ENCODE measurements at regions not wholly inside any gene's neighbourhood (a gene's known extent, or its start where the extent isn't known, plus 50 kb on each side); places are given as distances from the start of the nearest gene placed in this dataset.

DNA sequence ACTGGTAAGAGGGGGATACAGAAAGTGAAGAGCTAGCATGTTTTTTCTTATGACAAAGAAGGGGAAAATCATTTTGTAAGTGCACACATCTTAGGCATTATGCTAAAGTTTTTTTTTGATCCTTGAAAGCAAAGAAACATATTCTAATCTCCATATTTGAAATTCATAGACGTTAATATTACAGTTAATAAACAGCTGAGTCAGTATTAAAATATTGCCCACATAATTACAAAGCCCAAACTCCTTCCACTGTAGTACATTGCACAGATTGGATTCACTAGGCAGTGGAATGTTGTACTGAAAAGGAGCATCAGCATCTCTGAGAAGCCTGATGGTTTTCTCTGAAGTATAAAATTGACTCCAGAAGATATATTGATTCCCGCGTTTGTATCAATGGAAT lies 122.6 kb downstream of the ISOC1 start:
- no peaks in the 10 kb centered on the region for H3K27me3 Mint-ChIP-seq (ENCODE audit: low read depth)
- TF ChIP-seq, protein P1, sequence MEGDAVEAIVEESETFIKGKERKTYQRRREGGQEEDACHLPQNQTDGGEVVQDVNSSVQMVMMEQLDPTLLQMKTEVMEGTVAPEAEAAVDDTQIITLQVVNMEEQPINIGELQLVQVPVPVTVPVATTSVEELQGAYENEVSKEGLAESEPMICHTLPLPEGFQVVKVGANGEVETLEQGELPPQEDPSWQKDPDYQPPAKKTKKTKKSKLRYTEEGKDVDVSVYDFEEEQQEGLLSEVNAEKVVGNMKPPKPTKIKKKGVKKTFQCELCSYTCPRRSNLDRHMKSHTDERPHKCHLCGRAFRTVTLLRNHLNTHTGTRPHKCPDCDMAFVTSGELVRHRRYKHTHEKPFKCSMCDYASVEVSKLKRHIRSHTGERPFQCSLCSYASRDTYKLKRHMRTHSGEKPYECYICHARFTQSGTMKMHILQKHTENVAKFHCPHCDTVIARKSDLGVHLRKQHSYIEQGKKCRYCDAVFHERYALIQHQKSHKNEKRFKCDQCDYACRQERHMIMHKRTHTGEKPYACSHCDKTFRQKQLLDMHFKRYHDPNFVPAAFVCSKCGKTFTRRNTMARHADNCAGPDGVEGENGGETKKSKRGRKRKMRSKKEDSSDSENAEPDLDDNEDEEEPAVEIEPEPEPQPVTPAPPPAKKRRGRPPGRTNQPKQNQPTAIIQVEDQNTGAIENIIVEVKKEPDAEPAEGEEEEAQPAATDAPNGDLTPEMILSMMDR (IDR thresholded peaks at IDR 0.05), result no peak
- no peak for DNase-seq (ENCODE audit: low spot score)
- no peaks in the 10 kb centered on the region for H3K36me3 Mint-ChIP-seq (ENCODE audit: low read depth)
- no peaks in the 10 kb centered on the region for H3K4me1 Mint-ChIP-seq (ENCODE audit: low read depth)
- H3K27ac Mint-ChIP-seq (ENCODE audit: unreplicated experiment), result no peak overlapping the region
- H3K4me3 Mint-ChIP-seq (ENCODE audit: unreplicated experiment), result no peak overlapping the region
- peaks cover 18% of the 10 kb centered on the region for H3K9me3 Mint-ChIP-seq (ENCODE audit: low read depth)

DNA sequence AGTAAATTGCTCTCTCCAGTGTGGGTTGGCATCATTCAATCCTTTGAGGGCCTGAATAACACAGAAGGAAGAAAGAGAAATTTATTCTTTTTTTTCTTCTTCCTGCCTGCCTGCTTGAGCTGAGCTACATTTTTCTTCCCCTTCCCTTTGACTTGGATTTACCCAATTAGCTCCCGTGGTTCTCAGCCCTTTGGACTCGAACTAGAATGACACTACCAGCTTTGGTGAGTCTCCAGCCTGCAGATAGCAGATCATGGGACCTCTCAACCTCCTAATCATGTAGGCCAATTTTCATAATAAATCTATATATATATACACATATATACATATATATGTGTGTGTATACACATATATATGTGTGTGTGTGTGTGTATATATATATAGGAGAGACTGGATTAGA lies 128.6 kb downstream of the ISOC1 start:
- Mint-ChIP-seq H3K36me3 (ENCODE audit: low read depth) (no peaks in the 10 kb centered on the region), H3K27ac (ENCODE audit: unreplicated experiment) (no peak overlapping the region), H3K27me3 (ENCODE audit: low read depth) (peaks cover 2% of the 10 kb centered on the region), H3K4me1 (ENCODE audit: low read depth) (no peaks in the 10 kb centered on the region), H3K9me3 (ENCODE audit: low read depth) (no peaks in the 10 kb centered on the region), H3K4me3 (ENCODE audit: unreplicated experiment) (no peak overlapping the region)
- no peak for DNase-seq (ENCODE audit: low spot score)
- TF ChIP-seq, protein P1 (IDR thresholded peaks at IDR 0.05), result no peak

DNA sequence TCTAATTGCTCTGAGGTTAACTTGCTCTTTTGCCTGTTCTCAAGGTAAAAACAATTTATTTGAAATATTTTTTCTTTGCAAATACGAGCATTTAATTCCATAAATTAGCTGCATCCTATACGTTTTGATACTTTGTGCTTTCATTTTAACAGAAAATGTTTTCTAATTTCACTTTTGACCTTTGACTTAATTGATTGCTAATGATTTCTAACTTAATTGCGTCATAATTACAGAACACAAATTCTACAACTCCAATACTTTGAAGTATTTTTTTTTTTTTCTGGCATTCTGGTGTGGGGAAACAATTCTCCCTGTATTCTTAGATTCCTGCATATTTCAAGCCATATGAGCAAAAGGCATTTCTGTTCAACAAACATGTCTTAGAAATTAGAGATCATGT lies 134.0 kb downstream of the ISOC1 start:
- TF ChIP-seq, protein P1 (IDR thresholded peaks at IDR 0.05), result no peak
- H3K9me3 Mint-ChIP-seq (ENCODE audit: low read depth), result no peaks in the 10 kb centered on the region
- no peak overlapping the region for H3K27ac Mint-ChIP-seq (ENCODE audit: unreplicated experiment)
- H3K4me3 Mint-ChIP-seq (ENCODE audit: unreplicated experiment), result no peak overlapping the region
- no peak for DNase-seq (ENCODE audit: low spot score)
- no peaks in the 10 kb centered on the region for H3K36me3 Mint-ChIP-seq (ENCODE audit: low read depth)
- peaks cover 2% of the 10 kb centered on the region for H3K27me3 Mint-ChIP-seq (ENCODE audit: low read depth)
- no peaks in the 10 kb centered on the region for H3K4me1 Mint-ChIP-seq (ENCODE audit: low read depth)

DNA sequence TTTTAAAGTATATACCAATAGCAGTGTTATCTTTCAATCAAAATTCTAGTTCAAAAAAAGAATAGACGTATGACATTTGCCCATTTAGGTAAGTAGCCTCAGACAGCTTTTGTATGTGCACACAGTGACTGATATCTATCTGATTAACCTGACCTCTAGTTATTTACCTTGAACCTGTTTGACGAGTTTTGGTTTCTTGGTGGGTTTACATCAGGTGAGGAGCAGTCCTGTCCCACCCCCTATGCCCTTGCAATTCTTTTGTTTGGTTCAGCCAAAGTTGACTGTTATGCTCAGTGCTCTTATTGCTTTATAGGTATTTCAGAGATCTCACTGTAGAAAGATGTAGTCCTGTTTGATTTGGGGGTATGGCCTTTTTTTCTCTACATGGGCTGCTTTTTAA lies 147.2 kb downstream of the ISOC1 start:
- no peak overlapping the region for H3K4me3 Mint-ChIP-seq (ENCODE audit: unreplicated experiment)
- no peak overlapping the region for H3K27ac Mint-ChIP-seq (ENCODE audit: unreplicated experiment)
- H3K27me3 Mint-ChIP-seq (ENCODE audit: low read depth), result peaks cover 7% of the 10 kb centered on the region
- TF ChIP-seq, protein P1 (IDR thresholded peaks at IDR 0.05), result no peak
- H3K36me3 Mint-ChIP-seq (ENCODE audit: low read depth), result no peaks in the 10 kb centered on the region
- no peak for DNase-seq (ENCODE audit: low spot score)
- H3K9me3 Mint-ChIP-seq (ENCODE audit: low read depth), result no peaks in the 10 kb centered on the region
- no peaks in the 10 kb centered on the region for H3K4me1 Mint-ChIP-seq (ENCODE audit: low read depth)

DNA sequence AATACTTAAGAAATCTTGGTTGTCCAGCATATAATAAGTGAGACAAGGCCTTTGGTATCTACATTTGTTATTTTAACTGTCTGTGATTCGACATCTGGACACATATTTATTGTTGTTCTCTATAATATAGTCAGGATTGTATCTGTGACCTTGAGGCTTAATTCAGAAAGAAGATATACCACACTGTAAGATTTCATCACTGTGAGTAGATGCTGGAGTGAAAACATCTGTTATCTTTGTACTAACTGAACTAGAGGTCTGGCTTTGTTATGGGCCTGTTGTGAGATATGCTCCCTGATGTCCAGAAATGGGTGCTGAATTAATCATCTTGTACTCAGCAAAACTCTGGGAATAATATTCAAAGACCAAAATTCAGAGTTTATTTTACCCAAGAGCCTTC lies 148.5 kb downstream of the ISOC1 start:
- H3K4me3 Mint-ChIP-seq (ENCODE audit: unreplicated experiment), result no peak overlapping the region
- H3K9me3 Mint-ChIP-seq (ENCODE audit: low read depth), result no peaks in the 10 kb centered on the region
- no peak for DNase-seq (ENCODE audit: low spot score)
- TF ChIP-seq, protein P1 (IDR thresholded peaks at IDR 0.05), result no peak
- H3K36me3 Mint-ChIP-seq (ENCODE audit: low read depth), result no peaks in the 10 kb centered on the region
- H3K27ac Mint-ChIP-seq (ENCODE audit: unreplicated experiment), result no peak overlapping the region
- no peaks in the 10 kb centered on the region for H3K4me1 Mint-ChIP-seq (ENCODE audit: low read depth)
- peaks cover 9% of the 10 kb centered on the region for H3K27me3 Mint-ChIP-seq (ENCODE audit: low read depth)

Measured in chondrocyte (in vitro differentiated cells).